DND-41 (cell line): ENCODE measurements at regions not wholly inside any gene's neighbourhood (a gene's known extent, or its start where the extent isn't known, plus 50 kb on each side); places are given as distances from the start of the nearest gene placed in this dataset.

Source experiments
- ATAC-seq: fragments of 200-7000 bp; cut with Tn5 transposase; 3 replicates; pipeline ENCODE4 v1.9.1; 2021; ENCODE audit warnings: low read depth; ENCODE audit not compliant: insufficient read depth
- DNase-seq: peaks from one replicate; pipeline ENCODE4 v3.0.0-alpha.2; 2020
- H2AFZ ChIP-seq: 2 replicates; pipeline ENCODE4 v1.6.0; 2012; ENCODE audit warnings: low read depth, low read length
- H3K27ac ChIP-seq: 2 replicates; pipeline ENCODE4 v1.5.1; 2012; ENCODE audit warnings: low read length, inconsistent platforms
- H3K27me3 ChIP-seq: fragments of 200-600 bp; sonication (generic); 2 replicates; pipeline ENCODE4 v1.6.0; 2012; ENCODE audit warnings: low read length, mild to moderate bottlenecking, inconsistent platforms; ENCODE audit not compliant: insufficient read depth, poor library complexity
- H3K36me3 ChIP-seq: 2 replicates; pipeline ENCODE4 v1.5.1; 2012; ENCODE audit warnings: low read length, inconsistent platforms; ENCODE audit not compliant: insufficient read depth
- H3K4me1 ChIP-seq: 2 replicates; pipeline ENCODE4 v1.5.1; 2012; ENCODE audit warnings: mild to moderate bottlenecking, low read length; ENCODE audit not compliant: insufficient read depth
- H3K4me2 ChIP-seq: 2 replicates; pipeline ENCODE4 v1.6.0; 2012; ENCODE audit warnings: mild to moderate bottlenecking, moderate library complexity, low read length, inconsistent platforms; ENCODE audit not compliant: insufficient read depth
- H3K4me3 ChIP-seq, 2 experiments: fragments of 200-600 bp in 1 of 2; shearing (Covaris generic) in 1 of 2; 2 replicates each; pipeline ENCODE4 v1.5.1; 2012 to 2016; ENCODE audit warnings: inconsistent platforms in 2 of 2, low read length in 2 of 2, mild to moderate bottlenecking in 2 of 2, low read depth in 1 of 2, moderate library complexity in 1 of 2
- H3K79me2 ChIP-seq: 2 replicates; pipeline ENCODE4 v1.6.0; 2012; ENCODE audit warnings: low read length, inconsistent platforms; ENCODE audit not compliant: insufficient read depth
- H3K9ac ChIP-seq: 2 replicates; pipeline ENCODE4 v1.6.0; 2012; ENCODE audit warnings: low read depth, mild to moderate bottlenecking, inconsistent platforms, low read length, moderate library complexity
- H3K9me3 ChIP-seq: 2 replicates; pipeline ENCODE4 v1.5.1; 2012; ENCODE audit warnings: low read length, moderate library complexity, mild to moderate bottlenecking, inconsistent platforms; ENCODE audit not compliant: insufficient read depth, severe bottlenecking
- H4K20me1 ChIP-seq: 2 replicates; pipeline ENCODE4 v1.6.0; 2012; ENCODE audit warnings: low read length; ENCODE audit not compliant: insufficient read depth
- EZH2 ChIP-seq: IDR thresholded peaks from 3 replicates; pipeline ENCODE4 v1.6.1; 2012; ENCODE audit warnings: borderline replicate concordance, low read depth, mild to moderate bottlenecking, moderate library complexity, low read length, inconsistent platforms; ENCODE audit not compliant: severe bottlenecking
- TF ChIP-seq, protein P1 (sequence below): IDR thresholded peaks from 2 replicates; pipeline ENCODE4 v1.5.1; 2012; ENCODE audit warnings: borderline replicate concordance, low read length, moderate library complexity, mild to moderate bottlenecking; ENCODE audit not compliant: poor library complexity, severe bottlenecking; ENCODE audit errors: extremely low read depth

- Histone ChIP-seq H3K4me2 (no peak overlapping the region), H3K9ac (no peak overlapping the region)
- TF ChIP-seq, protein P1, sequence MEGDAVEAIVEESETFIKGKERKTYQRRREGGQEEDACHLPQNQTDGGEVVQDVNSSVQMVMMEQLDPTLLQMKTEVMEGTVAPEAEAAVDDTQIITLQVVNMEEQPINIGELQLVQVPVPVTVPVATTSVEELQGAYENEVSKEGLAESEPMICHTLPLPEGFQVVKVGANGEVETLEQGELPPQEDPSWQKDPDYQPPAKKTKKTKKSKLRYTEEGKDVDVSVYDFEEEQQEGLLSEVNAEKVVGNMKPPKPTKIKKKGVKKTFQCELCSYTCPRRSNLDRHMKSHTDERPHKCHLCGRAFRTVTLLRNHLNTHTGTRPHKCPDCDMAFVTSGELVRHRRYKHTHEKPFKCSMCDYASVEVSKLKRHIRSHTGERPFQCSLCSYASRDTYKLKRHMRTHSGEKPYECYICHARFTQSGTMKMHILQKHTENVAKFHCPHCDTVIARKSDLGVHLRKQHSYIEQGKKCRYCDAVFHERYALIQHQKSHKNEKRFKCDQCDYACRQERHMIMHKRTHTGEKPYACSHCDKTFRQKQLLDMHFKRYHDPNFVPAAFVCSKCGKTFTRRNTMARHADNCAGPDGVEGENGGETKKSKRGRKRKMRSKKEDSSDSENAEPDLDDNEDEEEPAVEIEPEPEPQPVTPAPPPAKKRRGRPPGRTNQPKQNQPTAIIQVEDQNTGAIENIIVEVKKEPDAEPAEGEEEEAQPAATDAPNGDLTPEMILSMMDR = no peak
- TF ChIP-seq EZH2 = no peak
Observed at GRCh38 chr1:229092377-229093237, 178.3 kb upstream of the RAB4A start.

DNA sequence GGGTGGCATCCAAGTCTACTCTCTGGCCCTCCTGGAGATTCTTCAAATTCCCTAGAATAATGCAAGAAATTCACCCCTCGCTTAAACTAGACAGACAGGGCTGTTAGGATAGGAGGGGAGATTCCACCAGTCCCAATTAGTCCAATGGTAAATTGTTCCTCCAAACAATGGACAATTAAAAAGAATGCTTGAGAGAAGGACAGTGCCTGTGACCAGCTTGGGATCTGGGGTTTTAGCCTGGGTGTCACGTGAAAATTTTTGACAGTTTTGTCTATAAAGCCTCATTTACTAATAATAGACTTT, 177.7 kb upstream of the RAB4A start:
- no peak for TF ChIP-seq EZH2
- TF ChIP-seq, protein P1 = no peak
- Histone ChIP-seq H3K4me3 (no peak overlapping the region), H3K27me3 (peaks cover 5% of the 10 kb centered on the region), H3K36me3 (no peaks in the 10 kb centered on the region), H3K4me2 (no peak overlapping the region), H4K20me1 (no peaks in the 10 kb centered on the region), H3K4me1 (no peaks in the 10 kb centered on the region), H2AFZ (no peak overlapping the region), H3K79me2 (no peaks in the 10 kb centered on the region), H3K9me3 (no peaks in the 10 kb centered on the region), H3K9ac (no peak overlapping the region), H3K27ac (no peak overlapping the region)
- ATAC-seq = no peak
- no peak for DNase-seq

More at GRCh38 chr1:229092377-229093237, 178.3 kb upstream of the RAB4A start:
- Histone ChIP-seq H3K4me3 (no peak overlapping the region), H3K27me3 (peaks cover 5% of the 10 kb centered on the region), H3K36me3 (no peaks in the 10 kb centered on the region), H2AFZ (no peak overlapping the region), H3K27ac (no peak overlapping the region), H3K79me2 (no peaks in the 10 kb centered on the region), H3K4me1 (no peaks in the 10 kb centered on the region), H4K20me1 (no peaks in the 10 kb centered on the region), H3K9me3 (no peaks in the 10 kb centered on the region)
- DNase-seq = no peak
- no peak for ATAC-seq

- Histone ChIP-seq H3K4me3 (no peak overlapping the region), H3K27ac (no peak overlapping the region), H3K36me3 (no peaks in the 10 kb centered on the region), H3K4me1 (no peaks in the 10 kb centered on the region), H3K79me2 (no peaks in the 10 kb centered on the region), H4K20me1 (no peaks in the 10 kb centered on the region), H3K9ac (no peak overlapping the region), H3K4me2 (no peak overlapping the region), H3K9me3 (no peaks in the 10 kb centered on the region), H3K27me3 (peaks cover 8% of the 10 kb centered on the region), H2AFZ (no peak overlapping the region)
- ATAC-seq (no peak), DNase-seq (no peak)
- no peak for TF ChIP-seq EZH2
- TF ChIP-seq, protein P1 = no peak
Observed at GRCh38 chr1:229093609-229094336, 177.1 kb upstream of the RAB4A start.
